NCI-H774 (cell line): ENCODE measurements at regions not wholly inside any gene's neighbourhood (a gene's known extent, or its start where the extent isn't known, plus 50 kb on each side); places are given as distances from the start of the nearest gene placed in this dataset.

ENCODE experiments used
- DNase-seq: peaks from one replicate; lab custom pipeline; 2025; lab: John Stamatoyannopoulos, UW

DNA sequence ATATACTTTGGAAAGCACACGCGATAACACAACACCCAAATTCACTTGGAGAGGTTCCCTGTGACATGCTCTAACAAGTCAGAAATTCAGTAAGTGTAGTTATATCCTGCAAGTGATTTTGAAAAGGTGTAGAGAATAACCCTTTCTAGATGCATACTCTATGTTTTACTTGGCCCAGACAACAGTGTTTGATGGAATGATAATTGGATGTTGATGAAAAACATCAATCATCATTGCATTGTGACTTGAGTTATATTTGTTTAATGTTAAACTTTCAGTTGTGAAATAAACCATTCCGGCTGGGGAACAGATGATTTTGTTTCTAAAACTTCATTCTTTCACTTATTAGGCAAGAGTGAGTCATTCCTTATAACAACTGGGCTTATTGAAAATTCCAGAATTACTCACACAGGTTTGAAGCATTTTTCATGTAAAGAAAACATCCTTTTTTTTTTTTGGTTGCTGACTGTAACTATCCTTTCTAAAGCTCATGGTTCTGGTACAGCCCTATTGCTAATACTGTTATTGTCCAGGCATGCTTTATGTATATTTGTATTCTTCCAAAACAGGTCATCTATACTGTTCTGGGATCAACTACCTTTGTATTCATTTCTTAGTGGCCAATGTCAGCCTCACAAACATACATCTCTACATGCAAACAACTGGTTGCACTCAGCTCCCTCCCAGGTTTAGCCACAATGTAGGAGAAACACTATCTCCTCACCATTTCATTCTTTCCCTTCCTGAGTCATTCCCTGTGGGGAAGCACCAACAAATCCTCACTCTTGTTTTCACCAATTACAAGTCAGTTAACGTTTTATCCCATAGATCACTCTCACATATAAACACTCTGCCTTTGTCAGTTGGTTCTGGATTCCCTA is 121.2 kb upstream of the LRIG3 start:
- DNase-seq: no peak

DNA sequence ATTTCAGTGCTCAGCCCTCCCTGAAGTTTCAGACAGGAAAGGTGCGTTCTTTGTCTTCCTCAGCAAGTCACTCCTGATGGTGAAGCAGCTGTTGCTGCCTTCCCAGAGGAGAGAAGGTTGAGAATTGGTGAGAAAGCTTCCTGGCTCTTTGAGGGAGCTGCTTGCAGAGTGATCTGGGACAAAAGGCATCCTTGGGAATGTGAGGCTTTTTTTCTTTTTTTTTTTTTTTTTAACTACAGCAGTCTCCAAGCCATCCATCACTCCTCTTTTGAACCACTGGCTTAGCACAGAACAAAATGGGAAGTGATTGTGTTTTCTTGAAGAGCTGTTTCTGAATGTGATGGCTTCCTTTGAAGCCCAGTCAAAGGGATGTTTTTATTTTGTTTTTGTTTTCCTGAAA is 120.4 kb upstream of the LRIG3 start:
- DNase-seq: no peak

DNA sequence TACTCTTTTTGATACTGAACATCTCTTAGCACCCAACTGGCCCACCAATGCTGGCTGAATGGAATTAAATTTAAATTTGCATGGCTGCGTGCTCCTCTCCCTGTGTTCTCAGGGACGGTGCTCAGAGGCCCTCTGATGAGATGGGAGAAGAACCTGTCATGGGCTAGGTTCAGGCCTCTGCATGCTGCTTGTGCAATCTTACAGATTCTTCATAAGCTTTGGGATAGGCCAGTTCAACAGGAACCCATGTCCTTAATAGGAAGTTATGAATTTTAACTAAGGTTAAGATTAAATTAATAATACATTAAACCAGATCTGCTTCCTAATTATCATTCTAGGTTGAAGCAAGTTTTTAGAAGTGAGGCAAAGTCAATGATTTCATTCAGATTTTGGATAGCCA is 119.7 kb upstream of the LRIG3 start:
- DNase-seq: no peak

DNA sequence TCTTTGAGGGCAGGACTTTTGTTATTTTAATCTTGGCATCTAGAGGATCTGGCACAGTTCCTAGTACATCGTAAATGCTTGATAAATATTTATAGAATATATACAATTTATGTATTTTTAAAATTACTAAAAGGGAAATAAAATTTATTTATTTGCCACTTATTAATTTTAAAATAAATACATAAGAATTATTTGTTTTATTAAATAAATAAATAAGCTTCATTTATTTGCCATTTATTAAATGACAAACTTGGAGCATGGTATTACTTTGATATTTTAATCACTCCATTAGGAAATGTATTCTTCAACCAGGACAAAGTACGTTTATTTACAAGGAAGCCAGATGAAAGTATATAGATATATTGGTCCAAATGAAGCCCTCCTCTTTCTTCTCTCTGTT is 118.7 kb upstream of the LRIG3 start:
- DNase-seq: no peak

DNA sequence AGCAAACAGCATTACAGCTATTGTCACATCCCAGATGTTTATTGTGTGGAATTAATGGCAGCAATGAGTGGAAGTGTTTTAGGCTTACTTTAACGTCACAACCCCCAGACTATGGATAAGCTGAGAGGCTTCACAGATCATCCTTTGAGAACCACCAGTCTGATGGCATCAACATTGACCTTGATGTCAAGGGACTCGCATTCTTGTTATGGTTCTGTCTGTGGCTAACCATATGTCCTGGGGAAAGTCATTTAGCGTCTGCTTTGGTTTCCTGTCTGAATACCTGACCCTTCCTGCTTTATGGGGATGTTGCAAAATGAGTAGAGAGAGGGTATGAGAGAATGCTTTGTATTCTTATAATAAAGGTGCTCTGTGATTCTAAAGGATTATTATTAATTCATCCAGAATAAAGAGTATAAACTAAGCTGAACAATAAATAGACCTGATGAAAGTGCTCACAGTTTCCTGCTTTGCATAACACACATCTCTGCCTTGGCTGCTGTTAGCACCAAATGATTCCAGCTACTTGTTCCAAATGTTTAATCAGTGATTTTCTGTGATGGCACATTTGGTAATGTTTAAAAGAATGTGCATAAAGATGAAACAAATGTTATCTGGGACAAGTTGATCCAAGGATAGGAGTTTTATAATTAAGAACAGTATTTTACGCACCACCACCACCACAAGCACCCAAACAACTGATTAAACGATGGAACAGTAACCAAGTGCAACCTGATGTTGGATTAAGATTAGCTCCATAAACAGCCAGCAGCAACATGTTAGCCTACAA is 116.9 kb upstream of the LRIG3 start:
- DNase-seq: no peak

DNA sequence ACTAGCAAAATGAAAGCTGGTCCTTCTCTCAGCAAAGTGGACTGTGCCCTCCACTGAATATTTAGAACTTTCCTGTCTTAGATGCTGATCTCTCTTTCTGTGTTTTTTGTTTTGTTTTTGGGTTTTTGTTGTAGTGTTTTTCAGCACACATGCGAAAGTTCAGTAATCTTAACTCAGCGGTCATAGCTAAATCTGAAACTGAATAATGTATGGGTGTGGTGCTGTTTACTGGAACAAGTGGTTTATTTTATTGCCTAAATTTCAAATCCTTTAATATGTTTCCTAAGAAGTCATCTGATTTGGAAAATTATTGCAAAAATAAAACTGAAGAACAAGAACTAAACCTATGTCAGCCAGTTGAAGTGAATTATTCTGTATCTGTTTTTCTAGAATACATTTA is 116.0 kb upstream of the LRIG3 start:
- no peak for DNase-seq

DNA sequence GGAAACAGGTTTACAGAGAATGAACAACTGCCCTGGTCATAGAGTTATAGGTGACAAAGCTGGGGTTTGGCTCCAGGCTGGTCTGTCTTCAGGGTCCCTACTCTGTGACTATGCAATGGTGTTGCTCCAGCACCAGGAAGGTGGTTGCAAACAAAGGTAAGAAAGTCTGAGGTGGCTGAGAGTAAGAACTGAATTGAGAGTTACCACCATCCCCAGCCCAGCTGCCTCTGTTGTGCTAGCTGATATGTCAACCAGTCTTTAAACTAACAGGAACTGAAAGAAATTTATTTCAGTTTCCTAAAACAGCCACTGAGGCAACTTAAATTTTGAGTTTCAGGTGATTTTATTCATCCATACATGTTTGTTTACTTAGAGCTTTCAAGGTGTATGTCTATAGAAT is 111.0 kb upstream of the LRIG3 start:
- DNase-seq: no peak

DNA sequence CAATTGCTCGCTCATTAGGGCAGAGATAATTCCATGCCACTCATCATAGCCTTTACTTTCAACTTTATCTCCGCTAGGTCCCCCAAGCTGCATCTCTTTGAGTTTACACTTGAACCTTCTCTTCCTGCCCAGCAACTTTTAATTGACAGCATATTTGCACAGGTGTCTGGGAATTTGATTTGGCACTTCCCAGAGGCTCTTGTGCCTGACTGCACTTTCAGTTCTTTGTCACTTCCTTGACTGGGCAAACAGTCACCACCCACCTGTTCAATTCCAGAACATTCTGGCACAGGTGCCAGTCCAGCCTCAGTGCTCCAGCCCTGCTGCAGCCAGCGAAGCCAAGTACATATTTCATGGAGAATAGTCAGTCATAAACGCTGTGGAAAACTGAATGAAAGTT is 110.1 kb upstream of the LRIG3 start:
- DNase-seq: peak; percentile 39

DNA sequence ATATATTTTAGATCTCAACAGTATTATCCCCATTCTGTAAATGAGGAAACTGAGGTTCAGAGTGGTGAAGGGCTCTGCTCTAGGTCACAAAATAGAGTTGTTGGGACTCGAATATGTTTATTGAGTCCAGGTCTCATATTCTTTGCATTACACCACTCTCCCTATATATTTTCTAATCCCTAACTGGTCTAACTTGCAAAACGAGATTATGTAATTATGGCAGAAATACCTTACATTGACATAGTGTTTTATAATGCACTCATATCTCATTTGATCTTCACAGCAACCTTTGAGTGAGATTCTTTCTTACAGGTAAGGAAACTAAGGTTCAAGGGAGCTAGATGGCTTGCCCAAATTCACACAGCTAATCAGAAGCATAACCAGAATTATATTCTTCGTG is 106.9 kb upstream of the LRIG3 start:
- no peak for DNase-seq

DNA sequence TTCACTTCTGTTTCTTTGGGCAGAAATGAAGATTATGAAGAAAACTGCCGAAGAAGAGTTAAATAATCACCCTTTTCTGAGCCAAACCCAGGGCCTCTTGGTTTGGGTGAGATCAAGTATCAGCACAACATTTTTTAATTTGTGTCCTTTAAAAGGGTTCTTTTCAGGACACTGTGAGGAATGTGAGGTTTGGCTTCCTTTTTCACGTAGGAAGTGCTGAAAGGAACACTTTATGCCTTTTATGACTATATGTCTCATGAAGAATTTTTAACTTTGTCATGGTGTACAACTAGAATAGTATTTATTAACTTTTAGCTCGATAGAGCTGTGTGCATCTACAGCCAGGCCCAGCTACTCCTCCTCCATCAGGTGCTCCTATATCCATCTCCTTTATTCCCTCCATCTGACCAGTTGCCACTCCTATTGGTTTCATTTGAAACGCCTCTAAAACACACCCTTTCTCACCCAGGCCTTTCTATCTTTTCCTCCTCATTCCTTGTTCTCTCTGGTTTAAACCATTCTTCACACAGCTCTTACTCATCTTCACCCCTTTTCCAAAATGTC is 103.6 kb upstream of the LRIG3 start:
- no peak for DNase-seq

DNA sequence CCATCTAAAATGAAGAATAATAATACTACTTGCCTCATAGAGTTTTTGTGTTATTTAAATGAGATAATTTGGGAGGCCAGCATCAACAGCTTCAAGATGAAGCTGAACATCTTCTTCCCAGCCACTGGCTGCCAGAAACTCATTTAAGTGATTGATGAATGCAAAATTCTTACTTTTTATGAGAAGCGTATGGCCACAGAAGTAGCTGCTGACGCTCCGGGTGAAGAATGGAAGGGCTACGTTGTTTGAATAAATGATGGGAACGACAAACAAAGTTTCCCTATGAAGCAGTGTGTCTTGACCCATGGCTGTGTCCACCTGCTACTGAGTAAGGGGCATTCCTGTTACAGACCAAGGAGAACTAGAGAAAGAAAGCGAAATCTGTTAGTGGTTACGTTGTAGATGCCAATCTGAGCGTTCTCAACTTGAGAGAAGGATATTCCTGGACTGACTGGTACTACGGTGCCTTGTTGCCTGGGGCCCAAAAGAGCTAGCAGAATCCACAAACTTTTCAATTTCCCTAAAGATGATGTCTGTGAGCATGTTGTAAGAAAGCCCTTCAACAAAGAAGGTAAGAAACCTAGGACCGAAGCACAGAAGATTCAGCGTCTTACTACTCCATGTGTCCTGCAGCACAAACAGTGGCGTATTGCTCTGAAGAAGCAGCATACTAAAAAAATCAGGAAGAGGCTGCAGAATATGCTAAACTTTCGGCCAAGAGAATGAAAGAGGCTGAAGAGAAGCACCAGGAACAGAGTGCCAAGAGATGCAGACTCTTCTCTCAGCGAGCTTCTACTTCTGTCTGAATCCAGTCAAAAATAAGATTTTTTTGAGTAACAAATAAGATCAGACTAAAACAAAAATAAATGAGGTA is 100.0 kb upstream of the LRIG3 start:
- no peak for DNase-seq

DNA sequence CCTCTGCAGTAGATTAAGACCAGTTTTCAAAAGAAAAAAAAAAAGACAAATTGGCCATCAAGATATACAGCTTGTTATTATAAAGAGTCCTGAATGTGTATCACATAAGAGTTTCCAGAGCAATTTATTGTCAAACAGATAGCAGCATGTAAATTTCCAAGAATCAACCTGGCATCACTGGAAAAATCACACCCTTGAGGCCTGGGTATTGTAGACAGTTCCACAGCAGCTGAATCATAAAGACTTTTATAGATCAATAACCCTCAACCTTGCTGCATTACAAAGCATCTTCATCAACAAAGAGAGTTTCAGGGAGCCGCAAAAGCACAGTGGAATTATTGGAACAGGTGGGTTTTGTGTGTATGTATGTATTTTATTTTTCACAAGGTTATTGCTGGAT is 94.6 kb upstream of the LRIG3 start:
- DNase-seq: no peak

DNA sequence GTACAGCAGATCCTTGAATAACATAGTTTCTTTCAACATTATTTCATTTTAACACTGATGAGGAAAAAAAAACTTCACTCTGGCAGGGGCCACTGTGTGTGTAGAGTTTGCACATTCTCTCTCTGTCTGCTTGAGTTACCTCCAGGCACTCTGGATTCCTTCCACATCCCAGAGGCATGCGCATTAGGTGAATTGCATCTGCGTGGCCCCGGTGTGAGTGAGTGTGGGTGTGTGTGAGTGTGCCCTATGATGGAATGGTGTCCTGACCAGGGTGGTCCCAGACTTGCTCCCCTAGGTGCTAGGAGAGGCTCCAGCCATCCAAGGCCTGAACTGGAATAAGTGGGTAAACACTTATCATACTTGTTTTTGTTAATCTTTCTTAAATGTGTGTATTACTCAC is 90.6 kb upstream of the LRIG3 start:
- no peak for DNase-seq

DNA sequence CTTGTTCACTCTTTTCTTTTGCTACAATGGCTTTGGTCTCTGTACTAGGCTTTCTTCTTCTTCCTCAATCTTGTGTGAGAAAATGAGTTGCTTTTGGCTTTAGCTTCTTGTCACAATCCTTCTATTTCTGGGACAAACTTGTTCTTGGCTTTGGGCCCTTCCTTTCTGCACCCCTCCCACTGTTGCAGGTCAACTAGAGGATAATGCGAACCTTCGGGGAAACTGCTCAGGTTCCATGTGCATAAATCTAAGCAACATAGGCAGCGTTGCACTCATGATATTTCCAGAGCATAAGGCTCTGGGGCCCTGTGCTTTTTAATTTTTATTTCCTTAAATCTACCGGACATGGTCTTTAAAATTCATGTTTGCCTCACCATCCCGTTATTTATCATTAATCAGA is 89.8 kb upstream of the LRIG3 start:
- no peak for DNase-seq

DNA sequence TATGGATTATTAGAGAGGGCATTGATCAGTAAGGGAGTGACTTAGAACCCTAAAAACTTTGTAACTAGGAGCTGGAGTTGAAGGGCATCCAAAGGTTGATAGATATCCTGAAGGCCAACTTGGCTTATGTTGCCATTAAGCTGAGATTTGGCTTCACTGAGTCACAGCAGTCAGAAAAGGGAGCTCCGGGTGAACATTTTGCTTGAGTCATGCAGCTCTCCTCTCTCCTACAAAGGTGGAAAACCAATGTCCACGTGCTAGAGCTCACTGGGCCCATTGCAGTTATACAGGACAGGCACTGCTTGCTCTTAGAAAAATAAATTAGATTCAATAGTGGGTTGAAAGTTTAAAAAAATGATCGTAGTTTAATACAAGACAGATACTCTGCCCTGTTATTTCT is 87.3 kb upstream of the LRIG3 start:
- no peak for DNase-seq

DNA sequence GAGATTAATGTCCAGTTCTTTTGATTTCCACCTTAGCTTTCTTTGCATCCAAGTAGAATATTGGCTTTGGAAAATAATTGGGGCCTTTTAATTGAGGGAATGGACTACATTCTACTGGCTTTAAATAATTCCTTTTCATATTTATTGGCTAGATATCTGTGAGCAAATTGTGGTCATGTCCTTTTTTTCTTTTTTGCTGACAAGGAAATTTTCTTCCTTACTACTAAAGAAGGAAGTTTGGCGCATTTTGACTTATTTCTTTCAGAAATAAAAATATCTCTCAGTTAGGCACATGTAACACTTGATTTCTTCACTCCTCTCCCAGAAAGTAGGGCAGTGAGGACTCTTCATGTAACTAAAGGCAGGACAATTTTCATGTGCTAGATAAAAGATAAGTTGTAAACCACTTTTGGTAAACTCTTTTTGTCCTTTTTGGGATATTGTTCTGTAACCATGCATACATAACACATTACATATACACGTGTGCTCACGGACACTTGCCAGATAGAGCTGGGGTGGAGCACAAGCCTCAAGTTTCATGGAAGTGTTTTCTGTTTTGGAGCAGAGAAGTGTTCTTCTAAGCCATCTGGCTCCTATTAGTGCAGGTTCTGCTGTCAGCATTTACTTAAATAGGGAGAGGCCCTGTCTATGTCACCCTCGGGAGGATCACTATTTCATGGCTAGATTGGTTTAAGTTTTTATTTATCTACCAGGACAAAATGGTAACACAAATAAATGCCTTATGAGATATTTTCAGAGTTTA is 85.1 kb upstream of the LRIG3 start:
- DNase-seq: no peak

DNA sequence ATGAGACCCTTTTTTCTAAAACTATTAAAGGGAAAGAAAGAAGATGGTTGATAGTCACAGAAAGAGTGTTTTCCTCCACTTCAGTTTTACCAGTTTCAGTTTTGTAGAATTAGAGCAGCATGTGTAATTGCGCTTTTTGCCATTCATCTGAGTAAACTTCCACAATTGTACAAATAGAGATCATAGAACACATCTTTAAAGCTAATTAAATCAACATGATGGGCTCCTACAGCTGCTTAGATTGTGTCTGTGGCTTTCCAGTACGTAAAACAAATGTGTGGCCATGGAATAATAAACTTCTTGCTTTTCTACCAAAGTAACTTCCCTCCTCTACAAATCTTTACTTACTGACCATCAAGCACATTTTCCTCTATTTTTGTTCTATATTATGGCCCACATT is 84.2 kb upstream of the LRIG3 start:
- no peak for DNase-seq

DNA sequence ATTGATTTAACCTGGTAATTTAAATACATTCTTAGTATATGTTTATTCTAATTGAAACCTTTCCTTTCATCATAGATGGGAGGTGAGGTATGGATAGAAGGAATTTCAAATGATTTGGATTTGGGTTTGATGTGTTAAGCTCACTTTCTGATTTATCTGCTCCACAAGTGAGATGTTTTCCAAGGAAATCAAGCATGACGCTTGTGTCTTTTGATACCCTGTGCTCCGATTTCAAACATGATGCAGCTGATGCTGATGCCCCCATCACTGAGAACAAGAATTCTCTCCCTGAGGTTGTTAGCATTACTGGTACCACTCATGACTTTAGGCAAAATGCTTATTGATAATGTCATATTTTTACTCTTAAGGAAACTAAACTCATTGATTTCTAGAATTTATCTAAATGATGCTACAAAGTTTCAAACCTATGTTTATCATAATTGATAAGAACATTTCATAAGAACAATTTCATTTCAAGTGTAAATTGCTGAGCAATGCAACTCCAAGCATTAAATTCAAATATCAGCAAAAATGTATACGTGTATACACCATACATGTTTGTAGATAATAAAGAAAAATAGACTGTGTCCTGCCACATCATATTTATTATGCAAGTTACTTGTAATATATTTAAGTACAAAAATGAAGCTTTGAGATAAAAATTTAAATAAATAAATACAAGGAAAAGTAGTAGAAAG is 75.5 kb upstream of the LRIG3 start:
- no peak for DNase-seq

DNA sequence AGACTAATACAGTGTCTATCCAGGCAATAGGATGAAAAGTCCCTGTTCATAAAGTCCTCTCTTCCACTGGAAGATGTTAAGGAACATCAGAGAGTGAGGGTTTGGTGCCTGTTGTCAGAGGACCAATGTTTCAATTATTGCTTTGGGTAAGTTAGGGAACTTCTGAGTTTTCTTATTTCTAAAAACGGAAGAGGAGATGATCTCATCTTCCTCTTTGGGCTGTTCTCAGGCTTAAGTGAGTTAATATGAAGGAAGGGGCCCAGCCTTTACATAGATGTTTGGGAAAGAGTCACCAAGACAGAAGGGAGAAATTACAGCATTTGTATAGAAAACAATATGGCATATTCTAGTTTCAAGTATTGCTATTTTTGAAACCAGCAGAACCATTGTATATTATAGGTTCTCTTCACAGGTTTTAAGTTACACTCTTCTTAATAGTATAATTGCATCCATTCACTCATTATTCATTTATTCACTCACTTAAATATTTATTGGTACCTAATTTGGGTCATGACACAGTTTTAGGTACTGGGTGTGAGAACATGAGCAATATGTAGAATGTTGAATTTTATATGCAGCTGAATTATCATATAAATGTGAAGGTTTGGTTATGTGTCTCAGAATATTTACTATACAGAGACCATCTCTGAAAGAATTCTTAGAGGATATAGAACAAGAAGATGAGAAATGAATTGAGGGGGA is 68.5 kb upstream of the LRIG3 start:
- no peak for DNase-seq

DNA sequence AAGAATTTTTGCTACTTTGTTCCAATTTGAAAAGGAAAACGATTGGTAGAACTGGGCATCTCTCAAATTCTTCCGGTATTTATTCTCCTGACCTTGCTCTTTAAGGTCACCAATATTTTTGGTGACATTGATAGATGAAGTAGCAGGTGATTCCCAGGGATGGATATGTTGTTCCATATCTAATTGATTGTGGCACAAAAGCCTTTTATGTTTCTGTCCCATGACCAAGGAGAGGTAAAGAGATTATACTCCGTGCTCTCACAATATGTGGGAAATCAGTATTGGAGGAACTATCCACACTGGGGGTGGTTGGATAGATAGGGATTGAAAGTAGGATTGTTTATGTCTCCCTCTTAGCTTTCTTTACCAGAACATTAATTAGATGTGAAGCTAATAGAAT is 61.7 kb upstream of the LRIG3 start:
- no peak for DNase-seq
